Mononuclear cell (primary cell): ENCODE measurements at regions not wholly inside any gene's neighbourhood (a gene's known extent, or its start where the extent isn't known, plus 50 kb on each side); places are given as distances from the start of the nearest gene placed in this dataset.
"Not testable (repeated sequence)": the region's sequence is repeated elsewhere in the genome, so short reads cannot be mapped to it uniquely, and the experiment has no call there.

Experiments
- H3K27me3 ChIP-seq: 2 replicates; pipeline ENCODE4 v1.6.0; 2011; ENCODE audit warnings: low read length, control low read depth; ENCODE audit not compliant: insufficient read depth
- H3K4me1 ChIP-seq: 2 replicates; pipeline ENCODE4 v1.5.1; 2011; ENCODE audit warnings: mild to moderate bottlenecking, low read length, control low read depth; ENCODE audit not compliant: insufficient read depth
- H3K4me3 ChIP-seq: 2 replicates; pipeline ENCODE4 v1.5.1; 2011; ENCODE audit warnings: mild to moderate bottlenecking, low read length, moderate library complexity
- H3K9me3 ChIP-seq: 2 replicates; pipeline ENCODE4 v1.5.1; 2011; ENCODE audit warnings: low read depth, mild to moderate bottlenecking, control low read depth, low read length

DNA sequence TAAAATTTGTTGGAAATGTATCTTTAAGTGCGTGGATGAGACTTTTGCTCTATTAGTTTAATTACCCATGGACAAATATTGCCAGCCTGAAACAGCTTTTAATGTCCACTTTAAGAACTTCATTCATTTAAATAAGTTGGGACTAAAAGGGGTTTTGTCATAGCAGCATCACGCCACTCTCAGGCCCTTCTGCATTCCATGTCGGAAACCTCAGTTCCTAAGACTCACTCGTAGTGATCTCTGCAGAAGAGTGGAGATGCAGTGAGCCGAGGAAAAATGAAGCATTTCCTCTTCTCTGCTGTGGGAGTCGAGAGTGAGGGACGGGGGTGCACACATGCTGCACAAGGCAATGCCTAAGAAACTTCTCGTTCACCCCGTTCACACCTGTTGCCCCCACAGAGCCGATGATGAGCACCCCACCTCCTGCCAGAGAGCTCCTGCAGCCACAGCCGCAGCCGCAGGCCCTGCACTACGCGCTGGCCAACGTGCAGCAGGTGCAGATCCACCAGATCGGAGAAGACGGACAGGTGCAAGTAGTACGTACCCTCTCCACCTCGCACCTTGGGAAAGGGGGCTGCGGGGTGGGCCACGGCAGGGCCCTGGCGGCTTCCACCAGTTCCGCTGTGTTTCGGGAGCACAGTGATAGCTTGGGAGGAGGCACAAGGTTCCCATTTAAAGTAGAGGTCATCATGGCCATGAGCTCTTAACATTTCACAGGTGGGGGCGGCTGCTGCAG is 68.8 kb upstream of the CRYM start:
- not testable (repeated sequence) for H3K4me3 ChIP-seq, H3K9me3 ChIP-seq, H3K4me1 ChIP-seq, H3K27me3 ChIP-seq

DNA sequence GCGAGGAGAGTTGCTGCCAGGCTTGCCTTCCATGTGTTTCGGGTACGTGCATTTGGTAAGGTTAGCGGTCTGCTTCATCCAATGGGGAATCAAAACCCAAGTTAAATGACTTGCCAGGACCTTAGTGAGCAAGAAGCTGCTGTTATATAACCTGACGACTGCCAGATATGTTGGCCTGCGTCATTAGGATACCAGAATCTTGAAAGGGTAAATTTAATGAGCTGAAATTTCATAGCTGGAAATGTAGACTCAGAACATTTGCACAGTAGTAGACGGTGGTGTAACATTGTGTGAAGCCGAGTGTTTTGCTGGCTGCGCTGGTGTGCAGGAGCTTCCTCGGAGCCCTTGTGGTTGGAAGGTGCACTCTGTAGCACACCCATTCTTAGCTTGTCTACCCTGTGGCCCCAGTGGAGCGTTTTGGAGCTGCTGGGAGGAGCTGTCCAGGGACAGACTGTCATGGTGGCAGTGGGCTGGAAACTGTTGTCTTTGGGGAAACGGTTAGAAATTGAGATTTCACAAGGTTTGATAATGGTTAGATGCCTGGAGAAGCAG is 66.3 kb upstream of the CRYM start:
- not testable (repeated sequence) for H3K4me3 ChIP-seq, H3K27me3 ChIP-seq, H3K9me3 ChIP-seq, H3K4me1 ChIP-seq

DNA sequence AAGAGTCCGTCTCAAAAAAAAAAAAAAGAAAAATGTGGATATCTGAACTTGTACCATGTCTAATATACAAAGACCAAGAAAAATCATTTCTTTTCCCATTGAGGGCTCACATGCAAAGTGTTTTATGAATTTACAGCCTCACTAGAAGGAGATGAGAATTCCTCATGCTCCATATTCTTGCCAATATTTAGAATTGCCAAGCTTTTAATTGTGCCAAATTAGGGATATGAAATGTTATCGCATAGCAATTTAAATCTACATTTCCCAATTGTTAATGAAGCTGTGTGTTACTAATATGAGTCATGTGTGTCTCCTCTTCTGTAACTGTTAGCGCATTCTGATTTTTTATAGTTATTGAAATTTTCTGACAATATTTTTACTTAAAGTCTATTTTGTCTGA is 63.0 kb upstream of the CRYM start:
- Histone ChIP-seq H3K9me3 (no peaks in the 10 kb centered on the region), H3K27me3 (no peaks in the 10 kb centered on the region), H3K4me1 (no peaks in the 10 kb centered on the region)

DNA sequence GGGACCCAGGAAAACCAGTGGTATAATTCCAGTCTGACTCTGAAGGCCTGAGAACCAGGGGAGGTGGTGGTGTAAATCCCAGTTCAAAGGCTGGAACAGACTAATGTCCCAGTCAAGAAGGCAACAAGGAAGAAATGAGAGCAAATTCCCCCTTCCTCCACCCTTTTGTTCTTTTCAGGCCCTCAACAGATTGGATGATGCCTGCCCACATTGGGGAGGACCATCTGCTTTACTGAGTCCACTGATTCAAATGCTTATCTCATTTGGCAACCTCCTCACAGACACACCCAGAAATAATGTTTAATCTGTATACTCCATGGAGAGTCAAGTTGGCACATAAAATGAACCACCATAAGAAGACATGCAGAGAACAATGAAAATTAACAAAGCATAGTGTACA is 61.9 kb upstream of the CRYM start:
- no peaks in the 10 kb centered on the region for H3K4me1 ChIP-seq
- no peaks in the 10 kb centered on the region for H3K9me3 ChIP-seq
- no peaks in the 10 kb centered on the region for H3K27me3 ChIP-seq
- H3K4me3 ChIP-seq, result no peak overlapping the region

More for the DNA sequence above, 63.0 kb upstream of the CRYM start:
- no peak overlapping the region for H3K4me3 ChIP-seq

DNA sequence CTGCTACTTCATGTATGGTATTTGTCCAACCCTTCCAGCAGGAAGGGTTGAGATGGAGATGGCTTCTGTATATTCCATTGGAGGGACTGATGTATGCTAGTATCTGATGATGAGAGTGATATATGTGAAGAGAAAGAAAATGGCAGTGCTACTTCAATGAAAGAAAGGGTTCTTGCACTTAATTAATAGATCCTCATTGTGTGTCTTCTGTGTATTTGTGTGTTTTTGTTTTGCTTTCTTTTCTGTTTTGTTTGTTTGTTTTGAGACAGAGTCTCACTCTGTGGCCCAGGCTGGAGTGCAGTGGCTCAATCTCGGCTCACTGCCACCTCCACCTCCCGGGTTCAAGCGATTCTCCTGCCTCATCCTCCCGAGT is 61.2 kb upstream of the CRYM start:
- no peaks in the 10 kb centered on the region for H3K4me1 ChIP-seq
- no peaks in the 10 kb centered on the region for H3K27me3 ChIP-seq
- H3K4me3 ChIP-seq, result no peak overlapping the region
- no peaks in the 10 kb centered on the region for H3K9me3 ChIP-seq

DNA sequence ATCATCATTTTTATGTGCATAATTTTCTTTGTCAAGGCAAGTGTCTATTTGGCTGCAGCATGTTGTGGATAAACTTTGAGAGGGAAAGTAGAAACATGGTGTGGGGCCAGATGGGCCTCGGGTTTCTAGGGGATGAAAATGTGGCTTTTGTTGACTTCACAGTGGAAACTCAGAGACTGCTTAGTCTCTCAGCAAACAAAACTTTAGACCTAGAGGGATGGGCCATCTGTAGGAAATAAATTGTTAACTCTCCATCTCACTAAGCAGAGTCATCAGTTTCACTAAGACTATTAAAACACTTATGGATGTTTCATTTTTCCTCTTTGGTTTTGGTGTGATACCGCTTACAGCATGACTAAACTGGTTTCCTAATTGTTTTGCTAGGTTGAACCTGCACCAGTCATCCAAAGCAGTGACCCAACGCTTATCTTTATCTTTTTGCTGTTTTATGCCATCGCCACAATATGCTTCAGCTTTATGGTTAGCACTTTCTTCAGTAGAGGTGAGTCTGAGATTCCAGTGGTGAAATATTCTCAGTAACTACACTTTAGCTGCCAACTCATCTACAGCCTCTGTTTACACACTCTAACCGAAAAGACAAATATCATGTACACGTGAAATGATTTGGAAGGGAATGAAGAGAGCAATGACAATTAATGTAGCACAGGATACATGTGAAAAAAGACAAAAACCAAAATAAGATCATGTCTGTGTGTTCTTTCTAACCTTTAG is 60.6 kb upstream of the CRYM start:
- Histone ChIP-seq H3K4me3 (no peak overlapping the region), H3K27me3 (no peaks in the 10 kb centered on the region), H3K9me3 (no peaks in the 10 kb centered on the region), H3K4me1 (no peaks in the 10 kb centered on the region)

DNA sequence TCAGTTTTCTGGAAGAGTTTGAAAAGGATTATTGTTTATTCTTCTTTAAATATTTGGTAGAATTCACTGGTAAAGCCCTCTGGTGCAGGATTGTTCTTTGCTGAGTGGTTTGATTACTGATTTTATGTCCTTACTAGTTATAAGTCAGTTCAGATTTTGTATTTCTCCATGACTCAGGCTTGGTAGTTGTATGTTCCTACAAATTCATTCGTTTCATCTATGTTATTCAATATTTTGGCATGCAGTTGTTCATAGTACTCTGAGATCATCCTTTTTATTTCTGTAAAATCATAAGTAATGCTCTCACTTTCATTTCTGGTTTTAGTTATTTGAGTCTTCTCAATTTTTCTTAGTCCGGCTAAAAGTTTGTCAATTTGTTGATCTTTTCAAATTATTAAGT is 58.1 kb upstream of the CRYM start:
- no peaks in the 10 kb centered on the region for H3K27me3 ChIP-seq
- no peaks in the 10 kb centered on the region for H3K4me1 ChIP-seq
- H3K9me3 ChIP-seq, result no peaks in the 10 kb centered on the region
- H3K4me3 ChIP-seq, result no peak overlapping the region

DNA sequence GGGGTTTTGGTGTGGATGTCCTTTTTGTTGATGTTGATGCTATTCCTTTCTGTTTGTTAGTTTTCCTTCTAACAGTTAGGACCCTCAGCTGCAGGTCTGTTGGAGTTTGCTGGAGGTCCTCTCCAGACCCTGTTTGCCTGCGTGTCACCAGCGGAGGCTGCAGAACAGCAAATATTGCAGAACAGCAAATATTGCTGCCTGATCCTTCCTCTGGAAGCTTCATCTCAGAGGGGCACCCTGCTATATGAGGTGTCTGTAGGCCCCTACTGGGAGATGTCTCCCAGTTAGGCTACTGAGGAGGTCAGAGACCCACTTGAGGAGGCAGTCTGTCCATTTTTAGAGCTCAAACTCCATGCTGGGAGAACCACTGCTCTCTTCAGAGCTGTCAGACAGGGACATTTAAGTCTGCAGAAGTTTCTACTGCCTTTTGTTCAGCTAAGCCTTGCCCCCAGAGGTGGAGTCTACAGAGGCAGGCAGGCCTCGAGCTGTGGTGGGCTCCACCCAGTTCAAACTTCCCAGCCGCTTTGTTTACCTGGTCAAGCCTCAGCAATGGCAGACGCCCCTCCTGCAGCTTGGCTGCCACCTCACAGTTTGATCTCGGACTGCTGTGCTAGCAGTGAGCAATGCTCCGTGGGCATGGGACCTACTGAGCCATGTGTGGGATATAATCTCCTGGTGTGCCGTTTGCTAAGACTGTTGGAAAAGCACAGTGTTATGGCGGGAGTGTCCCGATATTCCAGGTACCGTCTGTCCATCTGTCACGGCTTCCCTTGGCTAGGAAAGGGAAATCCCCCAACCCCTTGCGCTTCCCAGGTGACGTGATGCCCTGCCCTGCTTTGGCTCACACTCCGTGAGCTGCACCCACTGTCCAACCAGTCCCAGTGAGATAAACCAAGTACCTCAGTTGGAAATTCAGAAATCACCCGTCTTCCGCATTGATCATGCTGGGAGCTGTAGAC is 56.4 kb upstream of the CRYM start:
- not testable (repeated sequence) for H3K4me1 ChIP-seq, H3K27me3 ChIP-seq, H3K4me3 ChIP-seq, H3K9me3 ChIP-seq

DNA sequence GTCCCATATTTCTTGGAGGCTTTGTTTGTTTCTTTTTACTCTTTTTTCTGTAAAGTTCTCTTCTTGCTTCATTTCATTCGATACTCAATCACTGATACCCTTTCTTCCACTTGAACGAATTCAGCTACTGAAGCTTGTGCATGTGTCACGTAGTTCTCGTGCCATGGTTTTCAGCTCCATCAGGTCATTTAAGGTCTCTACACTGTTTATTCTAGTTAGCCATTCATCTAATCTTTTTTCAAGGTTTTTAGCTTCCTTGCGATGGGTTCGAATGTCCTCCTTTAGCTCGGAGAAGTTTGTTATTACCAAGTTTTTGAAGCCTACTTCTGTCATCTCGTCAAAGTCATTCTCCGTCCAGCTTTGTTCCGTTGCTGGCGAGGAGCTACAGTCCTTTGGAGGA is 55.6 kb upstream of the CRYM start:
- H3K4me1 ChIP-seq, H3K4me3 ChIP-seq, H3K27me3 ChIP-seq, H3K9me3 ChIP-seq: not testable (repeated sequence)
